ENCODE measurements at regions not wholly inside any gene's neighbourhood (a gene's known extent, or its start where the extent isn't known, plus 50 kb on each side); places are given as distances from the start of the nearest gene placed in this dataset.

DNA sequence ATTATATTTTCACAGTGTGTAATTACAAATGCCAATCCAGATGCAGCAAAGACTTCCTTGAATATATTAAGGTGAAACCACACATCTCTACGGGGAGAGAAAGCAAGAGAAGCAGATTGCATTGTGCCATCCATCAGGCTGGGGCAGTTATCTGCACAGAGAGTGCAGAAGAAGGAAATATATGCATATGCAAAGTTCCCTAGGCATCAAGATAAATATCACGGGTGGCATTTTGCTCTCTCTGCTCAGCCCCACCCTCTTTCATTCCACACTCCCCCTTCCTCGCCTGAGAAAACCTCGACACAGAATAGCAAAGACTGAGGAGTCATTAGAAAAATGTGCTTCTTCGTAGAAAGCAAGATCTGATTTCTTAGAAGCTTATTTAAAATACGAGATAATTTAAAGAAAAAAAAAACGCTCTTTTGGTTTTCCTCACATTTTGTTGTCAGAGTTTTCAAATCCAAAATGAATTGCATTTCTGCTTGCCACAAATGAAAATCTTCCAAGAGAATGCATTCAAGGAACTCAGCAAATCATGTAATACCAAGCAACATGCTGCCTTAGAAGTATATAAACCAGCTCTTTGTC is 283.2 kb upstream of the LMCD1 start:
- TF ChIP-seq, protein P1, sequence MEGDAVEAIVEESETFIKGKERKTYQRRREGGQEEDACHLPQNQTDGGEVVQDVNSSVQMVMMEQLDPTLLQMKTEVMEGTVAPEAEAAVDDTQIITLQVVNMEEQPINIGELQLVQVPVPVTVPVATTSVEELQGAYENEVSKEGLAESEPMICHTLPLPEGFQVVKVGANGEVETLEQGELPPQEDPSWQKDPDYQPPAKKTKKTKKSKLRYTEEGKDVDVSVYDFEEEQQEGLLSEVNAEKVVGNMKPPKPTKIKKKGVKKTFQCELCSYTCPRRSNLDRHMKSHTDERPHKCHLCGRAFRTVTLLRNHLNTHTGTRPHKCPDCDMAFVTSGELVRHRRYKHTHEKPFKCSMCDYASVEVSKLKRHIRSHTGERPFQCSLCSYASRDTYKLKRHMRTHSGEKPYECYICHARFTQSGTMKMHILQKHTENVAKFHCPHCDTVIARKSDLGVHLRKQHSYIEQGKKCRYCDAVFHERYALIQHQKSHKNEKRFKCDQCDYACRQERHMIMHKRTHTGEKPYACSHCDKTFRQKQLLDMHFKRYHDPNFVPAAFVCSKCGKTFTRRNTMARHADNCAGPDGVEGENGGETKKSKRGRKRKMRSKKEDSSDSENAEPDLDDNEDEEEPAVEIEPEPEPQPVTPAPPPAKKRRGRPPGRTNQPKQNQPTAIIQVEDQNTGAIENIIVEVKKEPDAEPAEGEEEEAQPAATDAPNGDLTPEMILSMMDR (IDR thresholded peaks at IDR 0.05): no peak
- TF ChIP-seq POLR2A (IDR thresholded peaks at IDR 0.05) (no peak), POLR2AphosphoS5 (IDR thresholded peaks at IDR 0.05) (no peak)
